GM19239 (cell line): ENCODE measurements at regions not wholly inside any gene's neighbourhood (a gene's known extent, or its start where the extent isn't known, plus 50 kb on each side); places are given as distances from the start of the nearest gene placed in this dataset.

ENCODE experiments used
- DNase-seq: peaks from one replicate; pipeline ENCODE4 v3.0.0; 2011; ENCODE audit warnings: low spot score; ENCODE audit not compliant: insufficient read length
- FAIRE-seq: peaks from 2 replicates; lab custom pipeline; 2011; peaks lifted over from hg19 to GRCh38; lab: Jason Lieb, UNC

DNA sequence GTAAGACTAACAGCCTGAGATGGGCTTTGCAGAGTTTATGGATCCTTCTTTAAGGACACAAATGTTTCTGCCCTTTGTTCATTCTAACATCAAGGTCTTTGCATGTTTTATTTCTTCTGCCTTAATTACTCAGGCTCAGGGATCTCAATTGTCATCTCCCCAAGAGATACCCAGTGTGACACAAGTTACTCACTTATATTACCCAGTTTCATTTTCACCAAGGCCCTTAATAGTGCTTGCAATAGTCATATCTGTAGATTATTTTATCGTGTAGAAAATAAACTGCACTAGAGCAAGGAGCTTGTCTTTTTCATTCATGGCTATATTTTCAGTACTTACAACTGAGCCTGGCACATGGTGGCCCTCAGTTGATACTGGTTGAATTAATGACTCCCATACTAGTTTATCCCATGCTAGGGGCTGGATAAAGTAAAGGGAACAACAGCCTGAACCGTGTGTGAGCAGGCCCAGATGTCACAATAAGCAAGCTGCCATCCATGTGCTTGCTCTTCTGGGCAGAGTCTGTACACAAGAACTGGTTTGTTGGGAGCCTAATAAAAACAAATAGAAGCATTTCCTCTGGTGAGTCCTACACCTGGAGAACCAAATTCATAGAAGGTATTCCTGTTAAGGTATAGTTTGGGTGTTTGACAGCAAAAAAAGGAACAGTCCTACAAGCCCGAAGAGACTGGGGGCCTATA, 112.5 kb upstream of the CD180 start:
- DNase-seq, result no peak
- no peak for FAIRE-seq

DNA sequence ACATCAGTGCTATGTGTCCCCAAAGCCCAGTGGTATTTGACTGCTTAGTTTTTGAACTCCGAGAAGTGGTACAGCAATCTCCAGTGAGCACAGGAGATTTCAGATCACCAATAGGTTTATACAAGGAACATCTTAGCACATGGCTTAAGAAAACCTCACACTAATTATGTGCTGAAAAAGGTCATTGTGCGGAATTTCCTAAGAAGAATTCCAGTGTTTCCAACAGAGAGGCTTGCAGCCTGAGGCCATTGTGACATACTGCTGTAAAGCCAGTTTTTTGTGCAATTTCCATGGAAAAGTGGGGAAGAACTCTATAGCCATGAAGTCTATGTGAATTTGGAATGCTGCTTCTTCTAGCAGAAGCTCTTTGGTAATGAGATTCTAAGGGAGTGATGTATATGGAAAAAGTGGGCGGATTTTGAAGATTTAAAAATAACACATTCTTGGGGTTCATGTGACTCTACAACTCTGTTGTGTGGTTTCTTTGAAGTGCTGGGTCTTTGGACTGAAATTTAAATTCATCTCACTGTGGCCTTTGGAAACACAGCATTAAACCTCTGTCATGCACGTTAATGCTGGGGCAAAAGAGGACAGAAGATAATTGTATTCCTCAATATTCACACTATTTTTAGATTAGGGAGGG, 110.5 kb upstream of the CD180 start:
- no peak for FAIRE-seq

DNA sequence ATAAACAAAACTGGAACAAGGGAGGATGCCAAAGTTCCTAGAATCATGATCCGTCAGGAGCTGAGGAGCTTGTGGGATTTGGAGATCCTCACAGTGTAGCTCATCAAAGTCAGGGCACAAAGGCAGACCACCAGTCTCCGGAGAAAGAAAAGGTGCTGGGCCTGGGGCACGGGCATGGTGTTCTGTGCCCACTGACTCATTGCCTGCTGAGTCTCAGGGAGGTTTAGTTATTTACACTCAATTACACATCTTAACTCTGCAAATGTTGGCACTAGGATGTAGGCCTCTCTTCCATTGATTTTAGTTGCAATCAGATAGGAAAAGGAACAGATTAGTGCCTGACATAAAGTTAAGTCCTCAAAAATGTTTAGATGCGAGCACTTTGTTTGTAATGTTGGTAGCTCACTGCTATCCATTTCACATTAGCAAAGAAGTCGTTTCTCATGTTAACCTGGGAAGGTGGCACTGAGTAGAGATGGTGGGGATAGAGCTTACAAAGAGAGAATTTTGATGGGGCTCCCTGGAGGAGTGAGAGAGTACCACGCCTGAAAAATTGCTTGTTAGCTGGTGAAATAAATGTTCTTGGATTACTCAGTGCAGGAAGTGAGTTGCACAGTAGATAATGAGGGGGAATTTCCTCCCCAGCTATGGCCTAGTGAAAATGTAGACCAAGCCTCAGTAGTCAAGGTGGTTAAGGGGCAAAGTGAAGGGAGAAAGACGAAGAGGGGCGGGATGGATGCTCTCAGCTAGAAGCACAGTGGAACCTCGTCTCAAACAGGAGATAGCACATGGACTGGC, 109.5 kb upstream of the CD180 start:
- FAIRE-seq, result no peak
- DNase-seq, result no peak

More for the DNA sequence above, 110.5 kb upstream of the CD180 start:
- no peak for DNase-seq

DNA sequence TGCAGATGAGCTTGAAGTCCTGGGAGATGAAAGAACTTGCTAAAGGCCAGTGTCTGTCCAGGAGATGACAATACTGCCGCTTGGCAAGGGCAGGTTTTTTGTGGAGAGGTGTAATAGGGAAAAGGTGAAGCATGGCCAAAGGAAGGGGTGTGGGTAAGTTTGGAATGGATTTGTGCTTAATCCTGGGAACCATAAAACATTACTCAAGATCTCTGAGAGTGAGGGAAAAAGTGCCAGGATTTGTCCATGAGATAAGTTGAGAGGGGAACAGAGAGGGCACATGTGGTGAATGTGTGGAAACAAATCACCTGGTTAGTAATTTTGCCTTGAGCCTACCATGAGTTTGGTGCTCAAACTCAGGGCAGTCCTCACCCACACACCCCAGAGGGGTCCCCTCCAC, 108.8 kb upstream of the CD180 start:
- no peak for DNase-seq
- FAIRE-seq, result no peak

DNA sequence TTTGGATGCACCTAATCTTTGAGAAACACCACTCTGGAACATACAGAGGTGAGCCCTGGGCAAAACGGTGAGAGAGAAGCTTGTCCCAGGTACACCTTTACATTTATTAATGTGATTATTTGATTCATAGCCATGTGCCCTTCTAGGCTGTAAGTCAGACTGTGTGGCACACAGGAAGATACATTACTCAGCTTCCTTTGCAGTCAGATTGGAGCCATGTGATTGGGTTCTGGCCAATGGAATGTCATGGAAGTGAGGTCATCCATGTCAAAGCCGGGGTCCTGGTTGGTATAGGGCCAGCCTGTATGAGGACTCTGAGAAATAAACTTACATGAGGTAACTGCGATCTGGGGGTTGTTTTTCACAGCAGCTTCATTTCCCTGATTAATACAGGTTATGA, 106.8 kb upstream of the CD180 start:
- DNase-seq, result no peak
- FAIRE-seq, result no peak

DNA sequence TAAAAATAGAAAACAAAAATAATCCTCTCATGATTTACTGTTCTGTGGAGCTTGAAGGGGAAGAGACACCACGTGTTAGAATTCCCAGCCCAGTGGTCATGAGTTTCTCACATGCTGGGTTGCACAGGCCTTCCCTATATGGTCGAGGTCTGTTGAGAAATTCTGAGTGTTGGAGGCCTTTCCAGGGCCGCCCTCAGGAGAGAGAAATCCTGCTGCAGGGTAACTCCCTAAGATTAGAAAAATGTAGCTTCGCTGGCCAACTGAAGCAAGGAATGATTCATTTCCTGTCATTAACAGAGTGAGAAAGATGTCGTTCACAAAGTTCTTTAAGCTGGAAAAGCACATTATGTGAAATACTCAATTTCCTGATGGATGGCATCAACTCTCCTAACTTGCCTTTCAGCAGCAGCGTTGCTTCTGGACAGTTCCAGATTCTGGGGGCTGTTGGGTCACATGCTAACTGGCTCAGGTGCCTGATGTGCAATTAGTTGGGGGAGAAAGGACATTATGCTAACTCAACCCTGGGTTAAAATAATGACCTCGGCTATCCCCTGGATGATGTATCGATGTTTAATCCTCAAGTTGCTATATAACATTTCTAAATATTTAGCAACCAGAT, 104.8 kb upstream of the CD180 start:
- no peak for DNase-seq
- FAIRE-seq, result no peak

DNA sequence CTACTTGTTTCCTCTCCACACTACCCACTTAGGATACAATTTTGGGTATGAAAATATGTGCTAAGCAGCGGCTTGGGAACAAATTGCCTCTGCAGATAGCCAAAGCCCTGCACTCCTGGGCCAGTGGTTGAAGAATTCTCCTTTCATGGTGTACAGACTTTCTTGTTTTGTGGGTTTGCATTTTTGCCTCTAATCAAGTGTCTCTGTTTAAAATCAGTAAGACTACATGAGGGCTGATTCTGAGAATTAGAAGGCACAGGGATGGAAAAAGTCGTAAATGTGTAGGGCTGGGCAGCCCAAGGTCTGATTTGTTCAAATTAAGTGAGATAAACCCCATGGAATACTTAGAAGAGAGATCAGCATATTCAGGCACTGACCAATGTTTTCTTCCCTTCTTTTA, 103.7 kb upstream of the CD180 start:
- FAIRE-seq, result no peak

DNA sequence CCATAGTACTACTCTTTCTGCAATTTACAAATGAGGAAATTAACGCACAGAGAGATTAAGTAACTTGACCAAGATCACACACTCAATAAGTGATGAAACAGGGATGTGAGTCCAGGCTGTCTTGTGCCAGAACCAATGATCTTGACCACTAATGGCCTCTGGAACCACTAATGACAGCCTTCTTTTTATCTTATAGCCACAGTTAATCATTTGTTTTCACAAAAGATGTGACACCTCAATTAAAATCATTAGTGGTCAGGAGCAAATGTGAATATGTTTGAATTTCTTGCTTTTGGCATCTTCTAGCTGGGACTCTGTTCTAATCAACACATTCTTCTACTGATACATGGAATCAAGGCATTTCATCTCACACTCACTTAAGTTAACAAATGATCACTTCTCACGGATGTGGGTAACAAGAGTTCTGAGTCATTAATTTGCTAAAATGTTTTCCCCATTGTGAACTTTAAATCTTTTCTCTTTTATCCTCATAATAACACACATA, 102.7 kb upstream of the CD180 start:
- no peak for DNase-seq
- FAIRE-seq, result no peak

More for the DNA sequence above, 103.7 kb upstream of the CD180 start:
- no peak for DNase-seq

DNA sequence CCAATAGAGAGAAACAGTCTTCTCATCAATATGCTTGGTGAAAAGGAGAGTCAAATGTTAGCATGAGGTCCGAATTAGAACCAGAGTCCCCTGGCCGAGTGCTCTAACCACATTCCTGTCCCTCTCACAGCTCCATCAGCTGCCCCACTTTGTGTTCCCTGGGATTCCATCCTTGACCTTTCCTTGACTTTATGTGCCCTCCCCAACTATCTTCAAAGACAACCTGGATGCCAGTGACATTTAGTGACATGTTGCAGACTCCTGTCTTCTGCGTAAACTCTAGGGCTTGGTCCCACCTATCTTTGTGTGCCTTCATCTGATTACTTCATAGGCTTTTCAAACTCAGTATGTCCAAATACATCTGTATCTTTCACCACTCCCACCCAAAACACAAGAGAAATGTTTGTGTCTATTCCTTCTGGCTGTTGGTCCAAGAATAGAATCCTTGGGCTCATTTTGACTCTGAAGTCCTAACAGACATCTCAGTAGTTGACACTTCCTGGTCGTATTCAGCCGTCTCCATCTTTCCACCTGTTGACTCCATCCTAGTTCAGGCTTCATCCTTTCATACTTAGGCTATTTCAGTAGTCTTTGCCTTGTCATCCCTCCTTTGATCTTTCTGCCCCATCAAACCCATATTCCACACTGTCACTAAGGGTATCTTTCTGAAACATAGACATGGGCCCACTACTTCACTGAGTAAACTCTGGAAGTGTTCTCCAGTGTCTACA, 101.4 kb upstream of the CD180 start:
- DNase-seq, result no peak
- FAIRE-seq, result no peak

DNA sequence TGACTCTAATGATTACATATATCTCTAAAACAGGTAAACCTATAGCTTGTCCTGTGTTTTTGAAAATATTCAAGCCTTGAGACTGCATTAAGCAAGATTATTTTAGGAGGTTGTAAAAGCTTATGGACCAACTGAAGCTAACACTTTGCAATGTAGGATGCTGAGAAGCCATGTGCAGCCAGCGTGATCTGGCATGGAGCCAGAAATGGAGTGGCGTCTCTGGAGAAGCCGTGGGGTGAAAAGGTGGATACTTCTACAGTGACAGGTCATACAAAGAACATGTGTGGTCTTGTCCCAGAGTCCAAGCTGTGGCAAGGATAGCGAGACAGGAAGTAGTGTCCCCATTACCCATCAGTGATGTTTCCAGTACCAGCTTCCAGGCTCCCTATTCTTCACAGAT, 100.8 kb upstream of the CD180 start:
- FAIRE-seq (no peak), DNase-seq (no peak)

DNA sequence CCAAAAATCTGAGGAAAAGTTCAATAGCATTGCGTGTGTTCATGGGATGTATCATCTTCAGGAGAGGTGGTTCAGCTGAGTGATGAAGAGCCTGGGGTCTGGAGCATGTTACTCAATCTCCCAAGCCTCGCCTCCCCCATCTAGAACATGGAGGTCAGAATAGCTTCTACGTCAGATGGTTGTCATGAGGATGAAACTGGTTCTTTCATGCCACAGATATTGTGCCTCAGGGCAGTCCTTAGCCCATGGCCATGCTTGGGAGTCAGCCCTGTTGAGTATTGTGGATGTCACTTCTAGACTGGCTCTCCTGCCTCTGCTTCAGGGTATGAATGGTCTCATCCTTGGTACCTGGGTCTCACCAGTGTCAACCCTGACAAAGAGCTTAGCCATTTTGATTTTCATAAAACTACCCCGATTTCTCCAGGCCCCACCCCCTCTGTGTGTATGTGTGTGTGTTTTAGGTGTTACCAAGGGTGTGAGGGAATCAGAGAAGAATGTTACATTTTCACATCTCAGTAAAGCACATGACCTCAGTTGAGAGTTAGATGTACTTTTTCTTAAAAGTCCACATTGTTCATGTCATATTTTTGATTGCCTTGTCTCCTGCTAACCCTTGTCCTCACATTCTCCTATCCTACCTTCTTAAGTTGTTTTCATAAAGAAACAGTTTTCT, 97.8 kb upstream of the CD180 start:
- DNase-seq (no peak), FAIRE-seq (no peak)

DNA sequence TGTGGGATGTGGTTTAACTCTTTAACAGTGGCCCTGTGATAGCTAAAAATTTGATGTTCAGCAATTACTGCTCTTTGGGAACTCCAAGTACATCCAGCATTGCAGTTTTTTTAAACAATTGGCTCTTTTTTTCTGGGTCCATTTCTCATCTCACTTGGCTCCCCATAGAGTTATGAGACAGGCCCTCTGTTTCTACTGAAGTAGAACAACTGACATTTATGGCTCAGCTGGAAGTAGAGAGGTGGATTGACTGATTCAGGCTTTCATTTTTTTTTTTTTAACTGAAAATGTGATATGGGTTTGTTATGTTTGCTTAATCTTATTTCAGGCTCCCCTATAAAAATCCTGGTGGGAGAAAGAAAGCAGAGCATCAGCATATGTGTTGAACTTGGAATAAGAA, 96.6 kb upstream of the CD180 start:
- DNase-seq (no peak), FAIRE-seq (no peak)

DNA sequence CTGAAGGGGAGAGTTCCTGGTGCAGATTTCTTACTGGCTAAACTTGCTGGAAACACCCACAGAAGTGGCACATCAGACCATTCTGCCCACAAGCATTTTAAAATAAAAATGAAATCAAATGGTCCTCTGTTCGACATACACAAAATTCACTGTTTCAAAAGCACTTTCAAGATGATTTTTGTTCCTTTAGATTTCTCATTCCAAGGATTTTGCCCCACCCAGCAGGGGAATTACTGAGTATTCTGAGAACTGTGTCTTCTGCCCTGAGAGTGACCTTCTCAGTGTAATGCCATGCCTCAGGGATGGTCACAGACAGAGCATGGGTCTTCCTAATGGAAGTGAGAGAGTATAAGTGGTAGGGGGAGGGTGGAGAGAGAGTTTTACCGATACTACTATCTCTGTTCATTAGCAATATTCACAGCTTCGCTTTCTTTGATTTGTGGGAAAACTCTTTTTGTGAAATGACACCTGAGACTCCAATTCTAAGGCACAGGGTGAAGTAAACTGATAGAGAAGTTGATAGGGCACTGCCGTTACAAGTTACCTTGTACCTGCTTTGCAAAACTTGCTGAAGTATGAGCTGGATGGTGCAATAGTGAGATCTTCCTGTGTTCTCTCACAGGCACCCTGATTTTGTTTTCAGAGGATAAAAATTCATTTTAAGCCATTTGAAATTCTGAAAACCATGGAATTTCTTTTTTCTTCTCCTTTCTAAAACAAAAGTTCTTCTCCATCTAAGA, 95.8 kb upstream of the CD180 start:
- no peak for DNase-seq

DNA sequence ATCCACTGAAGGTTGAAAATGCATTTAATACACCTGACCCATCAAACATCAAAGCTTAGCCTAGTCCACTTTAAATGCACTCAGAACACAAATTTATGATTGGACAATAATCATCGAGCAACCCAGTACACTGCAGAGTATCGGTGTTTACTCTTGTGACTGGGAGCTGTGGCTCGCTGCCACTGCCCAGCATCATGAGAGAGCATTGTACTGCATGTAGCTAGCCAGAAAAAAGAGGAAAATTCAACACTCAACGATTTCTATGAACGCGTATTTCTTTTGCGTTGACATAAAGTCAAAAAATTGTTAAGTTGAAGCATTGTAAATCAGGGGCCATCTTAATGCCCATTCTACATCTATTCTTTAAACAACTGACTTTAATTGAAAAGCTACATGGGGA, 95.1 kb upstream of the CD180 start:
- no peak for FAIRE-seq
- DNase-seq, result no peak

More for the DNA sequence above, 95.8 kb upstream of the CD180 start:
- no peak for FAIRE-seq

DNA sequence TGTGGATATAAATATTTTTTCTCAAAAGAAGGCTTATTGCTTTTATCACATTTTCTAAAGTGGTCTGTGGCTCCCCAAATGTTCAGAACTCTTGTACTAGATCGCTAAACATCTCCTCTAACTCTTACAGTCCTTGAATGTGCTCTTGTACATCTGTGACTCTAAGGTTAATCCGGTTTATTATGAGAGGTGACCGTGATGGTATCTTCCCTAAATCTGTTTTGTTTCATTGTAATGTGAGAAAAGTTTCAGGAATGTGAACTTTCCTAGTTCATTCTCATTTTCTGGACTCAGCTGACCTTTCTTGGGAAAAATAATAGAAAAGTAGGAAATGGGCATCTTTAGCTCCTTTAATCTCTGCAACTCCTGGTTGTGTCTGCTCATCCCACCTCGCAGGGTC, 94.5 kb upstream of the CD180 start:
- DNase-seq (no peak), FAIRE-seq (no peak)

DNA sequence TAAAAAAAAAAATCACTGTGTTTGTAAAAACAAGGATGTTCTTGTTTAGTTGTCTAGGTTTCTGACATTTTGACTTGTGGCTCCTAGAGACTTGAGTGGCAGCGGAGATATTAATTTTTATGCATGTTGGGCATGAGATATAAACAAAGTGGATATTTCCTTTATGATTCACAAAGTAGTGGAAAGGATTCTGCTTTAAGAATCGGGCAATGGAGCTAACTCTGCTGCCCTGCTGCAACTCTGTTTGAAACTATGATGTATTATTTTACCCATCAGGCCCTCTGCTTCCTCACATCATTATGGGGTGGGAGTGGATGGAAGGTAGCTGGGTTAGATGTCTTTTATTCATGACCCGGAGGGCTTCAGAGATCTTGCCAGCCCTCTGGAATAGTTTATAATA, 94.1 kb upstream of the CD180 start:
- DNase-seq, result no peak
- no peak for FAIRE-seq

DNA sequence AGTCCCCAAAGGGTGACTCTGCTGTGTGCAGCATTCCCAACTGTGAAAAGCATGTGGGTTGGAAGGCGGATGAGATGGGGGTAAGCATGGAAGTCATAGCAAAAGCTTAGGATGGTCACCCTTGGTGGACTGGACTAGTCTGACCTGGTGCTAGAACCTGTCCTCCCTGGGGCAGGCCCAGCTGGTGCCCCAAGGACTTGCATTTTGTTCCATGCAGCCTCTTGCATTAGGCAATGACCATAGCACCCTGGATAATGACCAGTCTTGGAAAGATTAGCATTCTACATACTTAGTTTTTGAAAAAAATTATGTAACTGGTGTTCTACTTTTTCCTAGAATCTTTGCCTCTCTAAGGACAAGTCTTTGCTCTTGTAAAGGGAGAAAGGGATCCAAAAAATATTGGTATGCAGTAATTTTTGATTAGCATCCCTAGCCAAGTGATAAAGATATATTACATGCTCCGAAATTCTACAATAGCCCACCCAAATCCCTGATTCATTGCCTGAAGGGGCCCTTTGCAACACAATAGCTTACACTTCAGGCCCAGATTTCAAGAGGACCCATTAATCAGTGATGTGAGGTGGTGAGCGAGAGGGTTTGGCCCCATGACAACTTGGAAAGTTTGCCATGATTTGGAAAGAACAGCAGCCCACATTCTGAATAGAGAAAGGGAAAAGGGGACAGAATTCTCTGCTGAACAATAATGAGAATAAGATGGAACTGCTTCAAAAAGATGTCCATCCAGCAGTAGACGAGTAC, 93.3 kb upstream of the CD180 start:
- no peak for DNase-seq
- FAIRE-seq, result no peak
